Middle frontal gyrus (tissue), 1 donor: ENCODE measurements at regions not wholly inside any gene's neighbourhood (a gene's known extent, or its start where the extent isn't known, plus 50 kb on each side); places are given as distances from the start of the nearest gene placed in this dataset.
"Not testable (repeated sequence)": the region's sequence is repeated elsewhere in the genome, so short reads cannot be mapped to it uniquely, and the experiment has no call there.

Experiments
- DNase-seq: peaks from one replicate; pipeline ENCODE4 v3.0.0-alpha.2; 2015; ENCODE audit warnings: low spot score; ENCODE audit errors: extremely low spot score

DNA sequence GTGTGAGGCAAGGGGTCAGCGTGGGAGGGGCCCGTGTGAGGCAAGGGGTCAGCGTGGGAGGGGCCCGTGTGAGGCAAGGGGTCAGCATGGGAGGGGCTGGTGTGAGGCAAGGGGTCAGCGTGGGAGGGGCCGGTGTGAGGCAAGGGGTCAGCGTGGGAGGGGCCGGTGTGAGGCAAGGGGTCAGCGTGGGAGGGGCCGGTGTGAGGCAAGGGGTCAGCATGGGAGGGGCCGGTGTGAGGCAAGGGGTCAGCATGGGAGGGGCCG lies 119.2 kb downstream of the SEPTIN14 start:
- DNase-seq: not testable (repeated sequence)

DNA sequence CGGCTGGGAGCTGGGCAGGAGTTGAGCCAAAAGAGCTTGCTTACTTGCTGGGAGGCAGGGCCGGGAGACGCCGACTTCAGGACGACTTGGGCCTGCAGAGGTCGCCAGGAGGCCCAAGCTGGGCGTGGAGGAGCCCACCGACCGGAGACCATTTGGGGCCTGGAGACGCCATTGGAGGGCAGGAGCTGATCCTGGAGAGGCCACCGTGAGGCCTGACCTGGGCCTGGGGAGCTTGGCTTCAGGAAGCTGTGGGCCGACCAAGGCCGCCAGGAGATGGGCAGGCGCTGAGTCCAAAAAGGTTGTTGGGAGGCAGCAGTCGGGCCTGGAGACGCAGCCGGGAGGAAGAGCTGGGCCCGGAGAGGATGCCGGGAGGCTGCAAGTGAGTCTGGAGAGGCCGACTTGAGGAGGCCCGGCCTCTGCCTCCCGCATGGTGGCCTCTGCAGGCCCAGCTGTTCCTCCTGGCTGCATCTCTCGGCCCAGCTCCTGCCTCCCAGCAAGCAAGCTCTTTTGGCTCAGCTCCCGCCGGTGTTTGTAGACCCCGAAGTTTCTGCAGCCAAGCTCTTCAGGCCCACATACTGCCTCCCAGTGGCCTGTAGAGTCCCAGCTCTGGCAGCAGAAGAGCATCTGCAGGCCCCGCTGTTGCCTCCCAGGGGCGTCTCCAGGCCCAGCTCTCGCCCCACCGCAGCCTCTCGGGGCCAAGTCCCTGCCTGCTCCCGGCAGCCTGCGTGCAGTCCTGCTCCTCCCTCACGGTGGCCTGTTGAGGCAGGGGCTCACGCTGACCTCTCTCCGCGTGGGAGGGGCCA lies 119.7 kb downstream of the SEPTIN14 start:
- not testable (repeated sequence) for DNase-seq

DNA sequence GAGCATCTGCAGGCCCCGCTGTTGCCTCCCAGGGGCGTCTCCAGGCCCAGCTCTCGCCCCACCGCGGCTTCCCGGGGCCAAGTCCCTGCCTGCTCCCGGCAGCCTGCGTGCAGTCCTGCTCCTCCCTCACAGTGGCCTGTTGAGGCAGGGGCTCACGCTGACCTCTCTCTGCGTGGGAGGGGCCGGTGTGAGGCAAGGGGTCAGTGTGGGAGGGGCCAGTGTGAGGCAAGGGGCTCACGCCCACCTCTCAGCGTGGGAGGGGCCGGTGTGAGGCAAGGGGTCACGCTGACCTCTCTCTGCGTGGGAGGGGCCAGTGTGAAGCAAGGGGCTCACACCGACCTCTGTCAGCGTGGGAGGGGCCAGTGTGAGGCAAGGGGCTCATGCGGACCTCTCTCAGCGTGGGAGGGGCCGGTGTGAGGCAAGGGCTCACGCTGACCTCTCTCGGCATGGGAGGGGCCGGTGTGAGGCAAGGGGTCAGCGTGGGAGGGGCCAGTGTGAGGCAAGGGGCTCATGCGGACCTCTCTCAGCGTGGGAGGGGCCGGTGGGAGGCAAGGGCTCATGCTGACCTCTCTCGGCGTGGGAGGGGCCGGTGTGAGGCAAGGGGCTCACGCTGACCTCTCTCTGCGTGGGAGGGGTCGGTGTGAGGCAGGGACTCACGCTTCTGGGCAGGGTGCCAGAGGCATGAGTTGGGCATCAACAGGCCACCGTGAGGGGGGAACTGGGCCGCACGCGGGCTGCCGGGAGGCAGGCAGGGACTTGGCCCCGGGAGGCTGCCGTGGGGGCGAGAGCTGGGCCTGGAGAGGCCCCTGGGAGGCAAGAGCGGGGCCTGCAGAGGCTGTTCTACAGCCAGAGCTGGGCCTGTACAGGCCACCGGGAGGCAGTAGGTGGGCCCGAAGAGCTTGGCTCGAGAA lies 120.6 kb downstream of the SEPTIN14 start:
- not testable (repeated sequence) for DNase-seq

DNA sequence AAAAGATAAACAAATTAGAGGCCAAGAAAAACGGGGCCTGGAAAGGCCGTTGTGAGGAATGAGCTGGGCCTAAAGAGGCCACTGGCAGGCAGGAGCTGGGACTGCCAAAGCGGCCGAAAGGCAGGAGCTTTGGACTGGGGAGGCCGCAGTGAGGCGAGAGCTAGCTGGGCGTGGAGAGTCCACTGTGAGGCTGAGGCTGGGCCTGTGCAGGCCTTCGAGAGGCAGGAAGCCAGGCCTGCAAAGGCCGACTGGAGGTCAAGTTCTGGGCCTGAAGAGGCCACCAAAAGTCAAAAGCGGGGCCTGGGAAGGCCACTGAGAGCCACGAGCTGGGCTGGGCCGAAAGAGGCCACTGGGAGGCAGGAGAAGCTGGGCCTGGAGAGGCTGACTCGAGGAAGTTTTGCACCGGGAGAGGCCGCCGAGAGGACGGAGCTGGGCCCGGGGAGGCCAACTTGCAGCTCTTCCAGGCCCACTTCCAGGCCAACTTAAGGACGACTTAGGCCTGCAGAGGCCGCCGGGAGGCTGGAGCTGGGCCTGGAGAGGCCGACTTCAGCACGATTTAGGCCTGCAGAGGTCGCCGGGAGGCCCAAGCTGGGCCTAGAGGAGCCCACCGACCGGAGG lies 121.8 kb downstream of the SEPTIN14 start:
- not testable (repeated sequence) for DNase-seq

DNA sequence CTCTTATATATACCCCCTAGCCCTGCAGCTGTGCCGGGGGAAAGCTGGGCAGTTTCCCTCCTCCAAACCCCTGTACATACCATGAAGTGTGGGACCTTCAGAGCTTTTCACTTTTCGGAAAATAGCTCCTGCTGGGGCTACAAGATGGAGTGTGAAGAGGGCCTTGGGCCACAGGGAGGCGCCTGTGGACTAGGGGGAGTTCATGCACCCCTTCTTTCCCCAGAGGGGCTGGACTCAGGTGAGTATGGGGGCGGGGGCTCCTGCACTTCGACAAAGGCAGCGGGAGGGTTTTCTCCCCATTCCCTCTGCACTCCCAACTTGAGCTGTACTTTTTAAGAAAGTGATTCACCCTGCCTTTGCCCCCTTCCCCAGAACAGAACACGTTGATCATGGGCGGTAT lies 122.5 kb downstream of the SEPTIN14 start:
- not testable (repeated sequence) for DNase-seq

DNA sequence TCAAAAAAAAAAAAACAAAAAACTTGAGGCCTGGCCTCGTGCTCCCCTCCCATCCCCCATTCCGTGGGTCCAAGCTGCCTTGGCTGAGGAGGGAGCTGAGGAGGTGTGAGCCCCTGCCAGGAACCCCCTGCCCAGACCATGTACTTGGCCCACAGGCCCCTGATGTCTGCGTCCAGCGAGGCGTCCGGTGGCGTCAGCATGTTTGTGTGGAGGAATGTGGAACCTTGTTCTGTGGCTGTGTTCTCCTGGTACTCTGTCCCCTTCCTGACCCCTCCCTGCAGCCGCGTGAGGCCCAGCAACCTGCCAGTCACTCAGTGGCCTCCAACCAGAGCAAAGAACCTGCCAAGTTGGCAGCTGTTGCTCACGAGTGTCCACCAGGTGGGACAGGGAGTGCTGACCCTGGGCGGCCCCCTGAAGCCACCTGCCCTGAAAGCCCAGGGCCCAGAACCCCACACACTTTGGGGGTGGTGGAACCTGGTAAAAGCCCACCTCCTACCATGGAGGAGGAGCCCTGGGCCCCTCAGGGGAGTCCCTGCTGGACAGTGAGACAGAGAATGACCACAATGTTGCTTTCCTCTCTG lies 125.8 kb downstream of the SEPTIN14 start:
- DNase-seq: not testable (repeated sequence)

DNA sequence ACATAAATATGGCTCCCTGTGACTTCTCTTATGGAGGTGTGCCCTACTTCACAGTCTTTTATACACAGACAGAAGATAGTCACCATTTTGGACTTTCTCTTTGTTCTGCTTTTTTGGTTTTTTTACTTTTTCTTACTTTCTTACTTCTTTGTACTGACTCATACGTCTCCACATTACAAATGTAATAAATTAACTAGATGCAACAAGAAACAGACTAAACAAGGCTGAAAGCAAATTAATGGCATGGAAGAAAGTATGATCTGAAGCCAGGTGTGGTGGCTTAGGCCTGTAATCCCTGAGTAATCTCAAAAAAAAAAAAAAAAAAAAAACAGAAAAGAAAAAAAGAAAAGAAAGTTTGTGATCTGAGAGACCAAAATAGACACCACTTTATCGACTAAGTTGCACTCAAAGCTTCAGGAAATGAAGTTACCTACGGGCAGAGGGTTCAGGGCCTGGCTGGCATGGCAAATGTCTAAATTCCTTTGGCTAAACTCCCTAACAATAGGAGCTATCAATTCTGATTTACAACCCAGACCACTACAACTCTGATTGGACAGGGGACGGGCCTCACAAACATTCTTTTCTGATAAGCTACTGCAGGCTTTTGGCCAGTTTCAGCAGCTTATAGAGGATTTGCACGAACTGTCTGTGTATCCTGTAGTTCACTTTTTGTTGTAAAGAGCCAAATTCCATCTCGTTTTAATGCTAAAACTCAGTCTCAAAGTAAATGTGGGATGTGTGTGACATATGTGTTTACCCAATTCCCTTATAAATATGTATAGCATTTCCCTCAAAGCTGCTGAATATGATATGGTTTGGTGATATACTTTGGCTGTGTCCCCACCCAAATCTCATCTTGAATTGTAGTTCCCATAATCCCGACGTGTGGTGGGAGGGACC lies 129.1 kb downstream of the SEPTIN14 start:
- no peak for DNase-seq

DNA sequence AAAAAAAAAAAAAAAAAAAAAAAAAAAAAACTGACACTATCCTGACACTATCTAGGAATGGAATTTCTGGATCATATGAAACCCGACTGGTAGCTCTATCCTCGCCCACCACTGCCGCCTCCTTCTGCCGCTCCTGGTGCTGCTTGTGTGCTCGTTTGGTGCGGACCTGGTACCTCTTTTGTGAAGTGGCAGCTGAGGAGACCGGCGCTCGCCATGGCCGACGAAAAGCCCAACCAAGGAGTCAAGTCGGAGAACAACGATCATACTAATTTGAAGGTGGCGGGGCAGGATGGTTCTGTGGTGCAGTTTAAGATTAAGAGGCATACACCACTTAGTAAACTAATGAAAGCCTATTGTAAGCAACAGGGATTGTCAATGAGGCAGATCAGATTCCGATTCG lies 130.6 kb downstream of the SEPTIN14 start:
- DNase-seq: no peak

DNA sequence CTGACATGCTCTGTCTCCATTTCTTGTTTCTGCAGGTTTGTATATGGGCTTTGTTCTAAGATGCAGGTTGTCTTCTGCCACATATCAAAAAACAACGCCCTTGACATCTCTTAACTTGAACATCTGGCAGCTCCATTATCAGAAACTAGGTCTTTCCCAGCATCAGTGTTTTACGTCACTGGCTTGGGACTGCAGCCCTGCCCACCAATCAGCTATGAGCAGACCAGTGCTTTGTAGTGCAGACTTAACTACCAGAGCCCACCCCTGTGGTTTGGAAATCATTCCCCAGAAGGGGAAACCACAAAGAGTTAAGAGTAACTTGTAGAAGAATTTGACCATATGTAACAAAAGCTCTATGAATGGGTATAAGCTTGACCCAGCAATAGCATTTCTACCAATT lies 132.4 kb downstream of the SEPTIN14 start:
- DNase-seq: no peak

DNA sequence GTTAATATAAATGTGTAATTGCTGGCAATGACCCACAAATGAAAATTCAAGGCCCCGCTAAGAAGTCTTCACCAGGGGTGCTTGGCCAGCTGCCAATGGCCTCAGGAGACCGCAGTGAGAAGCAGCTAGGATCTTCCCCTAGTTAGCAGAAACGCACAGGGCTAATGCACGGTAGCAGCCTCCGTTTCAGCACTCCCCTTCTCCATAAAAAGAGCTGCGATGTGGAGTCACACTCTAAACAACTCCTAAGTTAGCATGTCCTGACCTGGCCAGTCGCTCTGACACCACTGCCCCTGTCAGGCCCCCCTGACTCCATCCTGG lies 139.0 kb downstream of the SEPTIN14 start:
- DNase-seq: no peak

DNA sequence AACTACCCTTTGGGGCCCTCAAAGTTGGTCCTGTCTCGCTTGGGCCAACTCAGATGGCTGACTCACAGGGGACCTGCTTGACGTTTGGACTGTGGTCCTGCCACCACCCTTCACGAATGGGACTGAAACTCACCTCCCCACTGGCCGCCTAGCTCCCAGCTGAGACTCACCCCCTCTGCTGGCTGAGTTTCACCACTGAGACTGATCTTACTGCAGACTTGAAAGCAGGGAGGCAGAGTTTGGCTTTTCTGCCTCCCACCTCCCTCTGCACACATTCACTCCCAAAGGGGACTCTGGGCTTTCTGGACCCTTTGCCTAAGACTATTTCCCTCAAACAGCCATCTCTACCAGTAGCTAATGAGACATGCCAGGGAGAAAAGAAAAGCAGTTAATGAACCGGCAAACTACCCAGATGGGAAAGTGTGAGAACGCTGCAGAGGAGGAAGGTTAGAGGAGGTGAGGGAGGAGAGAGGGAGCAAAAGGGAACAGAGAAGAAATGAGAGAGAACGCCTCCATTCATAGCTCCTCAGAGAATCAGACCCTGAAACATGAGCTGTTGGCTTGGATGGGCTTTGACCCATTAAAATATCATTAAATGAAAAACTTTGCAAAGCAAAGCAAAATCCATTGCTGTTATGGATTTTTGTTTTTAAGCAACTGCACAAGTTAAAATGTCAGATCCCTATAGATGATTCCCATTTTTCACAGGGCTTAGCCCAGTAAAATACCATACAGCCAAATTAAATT lies 139.5 kb downstream of the SEPTIN14 start:
- not testable (repeated sequence) for DNase-seq

DNA sequence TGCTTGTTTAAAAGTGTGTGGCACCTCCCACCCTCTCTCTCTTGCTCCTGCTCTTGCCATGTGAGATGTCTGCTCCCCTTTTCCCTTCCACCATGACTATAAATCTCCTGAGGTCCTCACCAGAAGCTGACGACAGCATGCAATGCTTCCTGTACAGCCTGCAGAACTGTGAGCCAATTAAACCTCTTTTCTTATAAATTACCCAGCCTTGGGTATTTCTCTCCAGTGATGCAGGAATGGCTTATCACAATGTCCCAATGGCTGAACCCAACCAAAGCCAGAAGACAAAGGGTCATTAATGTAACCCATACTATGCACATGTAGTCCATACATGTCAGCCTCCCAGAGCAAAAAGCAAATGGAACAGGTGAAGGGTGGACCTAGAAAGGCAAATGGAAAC lies 141.5 kb downstream of the SEPTIN14 start:
- not testable (repeated sequence) for DNase-seq

DNA sequence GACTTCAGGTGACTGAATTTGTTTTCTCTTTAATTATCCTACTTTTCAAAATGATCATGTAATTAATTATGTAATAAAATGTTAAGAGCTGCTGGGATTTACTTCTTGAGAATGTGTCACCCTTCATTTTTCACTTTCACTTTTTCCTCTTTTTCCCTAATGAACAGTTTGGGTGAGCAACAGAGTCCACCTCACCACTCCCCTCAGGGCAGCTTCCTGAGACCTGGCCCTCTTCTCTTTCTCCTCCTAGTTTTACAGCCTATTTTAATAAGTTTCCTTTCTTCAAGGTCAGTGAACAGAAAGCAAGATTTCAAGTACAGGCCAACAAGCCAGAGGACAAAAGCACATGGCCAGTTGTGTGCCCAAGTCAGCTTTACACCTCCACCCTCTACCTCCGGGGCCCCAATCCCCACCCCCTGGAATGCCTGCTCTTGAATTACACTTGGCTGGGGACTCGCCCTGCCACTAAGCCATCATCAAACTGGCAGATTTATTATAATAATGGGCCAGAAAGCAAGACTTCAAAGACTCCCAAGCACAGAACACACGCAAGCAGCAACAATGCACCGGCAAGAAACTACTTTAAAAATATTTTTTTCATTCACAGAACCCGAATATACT lies 143.1 kb upstream of the VOPP1 start:
- not testable (repeated sequence) for DNase-seq

DNA sequence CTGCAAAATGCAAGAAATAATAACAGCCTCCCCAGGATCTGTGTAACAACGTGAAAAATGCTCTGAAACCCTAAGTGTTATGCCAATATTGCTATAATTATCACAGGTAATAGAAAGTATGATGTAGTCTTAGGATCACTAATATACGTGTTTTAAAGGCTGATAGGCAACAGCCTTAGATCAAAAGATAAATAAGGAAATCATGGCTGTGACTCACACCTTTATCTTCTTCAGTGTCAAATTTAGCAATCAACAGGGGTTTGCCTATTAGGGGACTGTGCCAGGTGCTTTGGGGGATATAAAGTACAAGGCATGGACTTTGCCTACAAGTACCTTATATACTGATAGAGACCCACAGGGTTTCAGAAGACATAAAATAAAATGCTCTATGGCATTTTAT lies 142.1 kb upstream of the VOPP1 start:
- DNase-seq: not testable (repeated sequence)

DNA sequence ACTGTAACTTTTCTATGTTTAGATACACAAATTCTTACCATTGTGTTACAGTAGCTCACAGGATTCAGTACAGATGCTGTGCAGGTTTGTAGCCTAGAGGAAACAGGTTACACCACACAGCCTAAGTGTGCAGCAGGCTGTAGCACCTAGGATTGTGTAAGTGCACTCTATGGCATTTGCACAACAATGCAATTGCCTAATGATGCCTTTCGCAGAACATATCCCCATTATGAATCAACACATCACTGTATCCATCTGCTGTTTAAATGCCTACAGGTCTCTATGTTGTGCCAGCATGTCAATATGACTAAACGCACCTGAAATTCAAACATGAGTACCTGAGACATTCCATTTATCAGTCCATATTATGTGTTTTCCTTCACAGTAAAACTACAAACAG lies 138.0 kb upstream of the VOPP1 start:
- DNase-seq: not testable (repeated sequence)

DNA sequence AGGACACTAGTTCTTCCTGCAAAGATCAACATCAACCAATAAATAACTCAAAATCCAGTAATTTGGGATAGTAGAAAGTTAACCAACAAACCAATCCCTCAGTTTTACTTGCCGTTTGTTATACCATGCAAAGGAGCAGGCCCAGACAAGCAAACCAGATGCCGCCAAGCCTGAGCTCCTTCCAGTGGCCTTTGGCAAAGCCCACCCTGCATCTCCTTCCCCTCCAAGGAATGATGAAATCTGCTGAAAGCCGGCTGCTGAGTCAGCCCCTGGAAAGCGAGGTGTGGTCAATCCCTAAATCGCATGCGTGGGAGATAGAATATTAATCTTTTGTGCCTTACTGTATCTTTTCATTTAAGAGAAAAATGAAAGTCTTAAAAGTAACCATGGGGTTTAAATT lies 135.7 kb upstream of the VOPP1 start:
- DNase-seq: not testable (repeated sequence)

DNA sequence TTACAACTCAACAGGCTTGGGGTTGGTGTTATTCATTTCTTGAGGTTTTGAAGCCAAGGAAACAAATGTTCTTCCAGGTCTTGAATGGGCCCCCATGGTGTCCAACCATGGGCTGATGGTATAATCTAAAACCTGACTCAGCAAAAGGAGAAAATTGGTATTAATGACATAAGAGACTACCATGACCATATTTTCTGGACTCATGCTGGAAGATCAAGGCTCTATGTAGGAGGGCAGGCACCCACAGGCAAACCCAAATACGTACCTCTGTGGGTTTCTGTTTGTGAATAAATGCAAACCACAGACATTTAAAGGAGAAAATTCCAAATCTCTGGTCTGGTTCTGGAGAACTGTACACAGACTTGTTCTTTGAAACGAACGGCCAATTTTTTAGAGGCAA lies 135.1 kb upstream of the VOPP1 start:
- not testable (repeated sequence) for DNase-seq

DNA sequence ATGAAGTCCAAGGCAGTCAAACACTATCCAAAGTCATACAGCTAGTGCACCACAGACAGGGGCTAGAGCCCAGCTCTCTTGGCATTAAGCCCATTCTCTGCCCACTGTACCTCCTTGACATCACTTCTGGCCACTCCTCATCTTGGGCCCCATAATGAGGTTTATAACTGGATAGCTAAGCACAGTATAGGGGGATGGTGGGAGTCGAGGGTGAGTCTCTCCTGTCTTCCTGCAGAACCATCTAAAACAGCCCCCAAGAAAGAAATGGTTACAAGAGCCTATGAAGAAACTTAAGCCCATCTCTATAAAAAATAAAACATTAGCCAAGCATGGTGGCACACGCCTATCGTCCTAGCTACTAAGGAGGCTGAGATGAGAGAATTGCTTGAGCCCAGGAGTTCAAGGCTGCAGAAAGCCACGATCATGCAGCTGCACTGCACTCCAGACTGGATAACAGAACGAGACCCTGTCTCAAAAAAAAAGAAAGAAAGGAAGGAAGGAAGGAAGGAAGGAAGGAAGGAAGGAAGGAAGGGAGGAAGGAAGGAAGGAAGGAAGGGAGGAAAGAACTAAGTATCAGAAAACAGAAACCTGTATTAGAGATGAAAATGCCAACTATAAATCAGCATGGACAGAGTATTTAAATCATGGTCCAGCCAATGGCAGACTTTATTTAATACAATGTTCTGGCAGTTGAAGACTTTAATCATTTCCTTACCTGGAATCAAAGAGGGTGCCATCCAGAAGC lies 134.3 kb upstream of the VOPP1 start:
- not testable (repeated sequence) for DNase-seq
